Loucy (cell line): ENCODE measurements at regions not wholly inside any gene's neighbourhood (a gene's known extent, or its start where the extent isn't known, plus 50 kb on each side); places are given as distances from the start of the nearest gene placed in this dataset.

ENCODE experiments used
- H2AFZ ChIP-seq: fragments of 200-600 bp; sonication (generic); 2 replicates; pipeline ENCODE4 v1.6.0; 2016; ENCODE audit warnings: antibody characterized with exemption, mild to moderate bottlenecking, low read length, moderate library complexity
- H3F3A ChIP-seq: fragments of 200-600 bp; 2 replicates; pipeline ENCODE4 v1.6.0; 2016; ENCODE audit warnings: antibody characterized with exemption, low read depth, mild to moderate bottlenecking
- H3K27me3 ChIP-seq: fragments of 200-600 bp; sonication (generic); 2 replicates; pipeline ENCODE4 v1.6.1; 2014; ENCODE audit warnings: low read length, mild to moderate bottlenecking; ENCODE audit not compliant: insufficient read depth, poor library complexity, severe bottlenecking
- H3K36me3 ChIP-seq: fragments of 200-600 bp; sonication (generic); 2 replicates; pipeline ENCODE4 v1.6.1; 2016; ENCODE audit warnings: low read length; ENCODE audit not compliant: insufficient read depth
- H3K4me1 ChIP-seq: fragments of 200-600 bp; sonication (generic); 2 replicates; pipeline ENCODE4 v1.5.1; 2014; ENCODE audit warnings: low read length, mild to moderate bottlenecking; ENCODE audit not compliant: insufficient read depth, poor library complexity, severe bottlenecking
- H3K4me2 ChIP-seq: fragments of 200-600 bp; sonication (generic); 2 replicates; pipeline ENCODE4 v1.6.0; 2014; ENCODE audit warnings: antibody characterized with exemption, low read length, low read depth, mild to moderate bottlenecking; ENCODE audit not compliant: poor library complexity, severe bottlenecking
- H3K4me3 ChIP-seq: fragments of 200-600 bp; sonication (generic); 2 replicates; pipeline ENCODE4 v1.5.1; 2014; ENCODE audit warnings: low read length, mild to moderate bottlenecking, mixed read lengths; ENCODE audit not compliant: poor library complexity, severe bottlenecking
- H3K79me2 ChIP-seq: fragments of 200-600 bp; sonication (generic); 2 replicates; pipeline ENCODE4 v1.6.1; 2014; ENCODE audit warnings: low read length; ENCODE audit not compliant: insufficient read depth
- H3K9ac ChIP-seq: fragments of 200-600 bp; sonication (generic); 2 replicates; pipeline ENCODE4 v1.6.0; 2014; ENCODE audit warnings: mild to moderate bottlenecking, low read depth, low read length, moderate library complexity; ENCODE audit not compliant: poor library complexity, severe bottlenecking
- H3K9me2 ChIP-seq: fragments of 200-600 bp; sonication (generic); replicated peaks from 2 replicates; pipeline ENCODE4 v1.6.1; 2016; ENCODE audit warnings: low read depth, low read length, mixed read lengths
- H3K9me3 ChIP-seq: fragments of 200-600 bp; sonication (generic); 2 replicates; pipeline ENCODE4 v1.6.1; 2014; ENCODE audit warnings: mild to moderate bottlenecking, antibody characterized with exemption, low read length, low read depth; ENCODE audit not compliant: insufficient read depth
- H4K20me1 ChIP-seq: fragments of 200-600 bp; sonication (generic); 2 replicates; pipeline ENCODE4 v1.6.0; 2014; ENCODE audit warnings: antibody characterized with exemption, low read length, mild to moderate bottlenecking; ENCODE audit not compliant: insufficient read depth, poor library complexity, severe bottlenecking
- EZH2phosphoT487 ChIP-seq: fragments of 200-600 bp; IDR thresholded peaks from 2 replicates; pipeline ENCODE4 v1.6.1; 2018; ENCODE audit warnings: antibody characterized with exemption, mild to moderate bottlenecking, moderate library complexity, borderline replicate concordance
- TF ChIP-seq, protein P1 (sequence below): fragments of 200-600 bp; sonication (generic); conservative IDR thresholded peaks from 2 replicates; pipeline ENCODE4 v1.5.1; 2014; ENCODE audit warnings: mild to moderate bottlenecking, antibody characterized with exemption, low read length

- Histone ChIP-seq H4K20me1 (no peaks in the 10 kb centered on the region), H3K4me2 (no peak overlapping the region), H3K4me1 (no peaks in the 10 kb centered on the region), H3K9me3 (no peaks in the 10 kb centered on the region), H3K36me3 (no peaks in the 10 kb centered on the region), H3K9ac (no peak overlapping the region), H3F3A (no peaks in the 10 kb centered on the region), H2AFZ (no peak overlapping the region), H3K9me2 (no peaks in the 10 kb centered on the region), H3K79me2 (no peaks in the 10 kb centered on the region), H3K27me3 (no peaks in the 10 kb centered on the region), H3K4me3 (no peak overlapping the region)
- TF ChIP-seq, protein P1, sequence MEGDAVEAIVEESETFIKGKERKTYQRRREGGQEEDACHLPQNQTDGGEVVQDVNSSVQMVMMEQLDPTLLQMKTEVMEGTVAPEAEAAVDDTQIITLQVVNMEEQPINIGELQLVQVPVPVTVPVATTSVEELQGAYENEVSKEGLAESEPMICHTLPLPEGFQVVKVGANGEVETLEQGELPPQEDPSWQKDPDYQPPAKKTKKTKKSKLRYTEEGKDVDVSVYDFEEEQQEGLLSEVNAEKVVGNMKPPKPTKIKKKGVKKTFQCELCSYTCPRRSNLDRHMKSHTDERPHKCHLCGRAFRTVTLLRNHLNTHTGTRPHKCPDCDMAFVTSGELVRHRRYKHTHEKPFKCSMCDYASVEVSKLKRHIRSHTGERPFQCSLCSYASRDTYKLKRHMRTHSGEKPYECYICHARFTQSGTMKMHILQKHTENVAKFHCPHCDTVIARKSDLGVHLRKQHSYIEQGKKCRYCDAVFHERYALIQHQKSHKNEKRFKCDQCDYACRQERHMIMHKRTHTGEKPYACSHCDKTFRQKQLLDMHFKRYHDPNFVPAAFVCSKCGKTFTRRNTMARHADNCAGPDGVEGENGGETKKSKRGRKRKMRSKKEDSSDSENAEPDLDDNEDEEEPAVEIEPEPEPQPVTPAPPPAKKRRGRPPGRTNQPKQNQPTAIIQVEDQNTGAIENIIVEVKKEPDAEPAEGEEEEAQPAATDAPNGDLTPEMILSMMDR, result no peak
- no peak for TF ChIP-seq EZH2phosphoT487
Measured at GRCh38 chr4:178136736-178137345, 694.6 kb upstream of the AGA start.

GRCh38 chr4:178137732-178138471 lies 695.7 kb upstream of the AGA start:
- Histone ChIP-seq H3K4me3 (no peak overlapping the region), H3K9me3 (no peaks in the 10 kb centered on the region), H3K9ac (no peak overlapping the region), H3K27me3 (no peaks in the 10 kb centered on the region), H4K20me1 (no peaks in the 10 kb centered on the region), H3F3A (no peaks in the 10 kb centered on the region), H3K36me3 (no peaks in the 10 kb centered on the region), H3K4me1 (no peaks in the 10 kb centered on the region), H2AFZ (no peak overlapping the region), H3K4me2 (no peak overlapping the region), H3K79me2 (no peaks in the 10 kb centered on the region), H3K9me2 (no peaks in the 10 kb centered on the region)
- TF ChIP-seq, protein P1, result no peak
- no peak for TF ChIP-seq EZH2phosphoT487

DNA sequence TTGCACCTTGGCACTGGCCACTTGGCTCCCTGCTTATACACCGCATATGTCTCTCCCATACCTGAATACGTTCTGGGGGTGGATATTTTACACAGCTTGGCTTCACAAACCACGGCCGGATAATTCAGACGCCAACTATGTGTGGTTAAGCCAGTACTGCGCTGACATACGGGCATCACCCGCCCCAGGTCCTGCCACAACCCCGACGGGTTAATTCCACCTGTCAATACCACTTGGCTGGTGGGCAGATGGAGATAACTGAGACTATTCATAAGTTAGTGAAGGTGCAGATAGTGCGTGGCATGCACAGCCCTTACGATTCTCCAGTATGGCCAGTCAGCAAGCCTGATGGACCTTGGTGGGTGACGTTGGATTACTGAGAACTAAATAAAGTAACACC lies 696.3 kb upstream of the AGA start:
- Histone ChIP-seq H2AFZ (no peak overlapping the region), H3F3A (no peaks in the 10 kb centered on the region), H3K9me2 (no peaks in the 10 kb centered on the region), H3K9me3 (no peaks in the 10 kb centered on the region), H3K4me3 (no peak overlapping the region), H3K27me3 (no peaks in the 10 kb centered on the region), H3K36me3 (no peaks in the 10 kb centered on the region), H3K9ac (no peak overlapping the region), H4K20me1 (no peaks in the 10 kb centered on the region), H3K4me2 (no peak overlapping the region), H3K4me1 (no peaks in the 10 kb centered on the region), H3K79me2 (no peaks in the 10 kb centered on the region)
- TF ChIP-seq EZH2phosphoT487, result no peak
- TF ChIP-seq, protein P1, result no peak
